ENCODE measurements at regions not wholly inside any gene's neighbourhood (a gene's known extent, or its start where the extent isn't known, plus 50 kb on each side); places are given as distances from the start of the nearest gene placed in this dataset.
"Not testable (repeated sequence)": the region's sequence is repeated elsewhere in the genome, so short reads cannot be mapped to it uniquely, and the experiment has no call there.

DNA sequence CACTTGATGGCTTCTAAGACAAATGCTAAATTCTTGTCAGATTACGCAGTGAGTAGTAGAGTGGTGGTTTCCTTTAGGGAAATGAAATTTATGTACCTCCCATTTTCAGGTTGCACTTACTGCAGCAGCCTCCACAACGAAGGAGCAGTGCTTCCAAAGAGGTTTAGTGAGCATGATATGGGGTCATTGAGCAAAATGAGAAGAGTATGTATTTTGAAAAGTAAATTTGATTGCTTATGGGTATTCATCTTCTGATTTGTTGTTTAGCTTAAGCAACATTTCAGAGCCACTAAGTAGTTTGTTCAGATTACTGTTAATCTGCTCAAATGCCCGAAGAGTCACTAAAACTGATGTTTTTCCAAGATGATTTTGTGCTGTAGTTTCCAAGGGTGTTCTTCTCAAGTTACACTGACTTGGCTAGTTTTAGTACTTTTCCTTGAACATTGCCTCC is 493.6 kb downstream of the PCNX1 start:
- no peak for DNase-seq

DNA sequence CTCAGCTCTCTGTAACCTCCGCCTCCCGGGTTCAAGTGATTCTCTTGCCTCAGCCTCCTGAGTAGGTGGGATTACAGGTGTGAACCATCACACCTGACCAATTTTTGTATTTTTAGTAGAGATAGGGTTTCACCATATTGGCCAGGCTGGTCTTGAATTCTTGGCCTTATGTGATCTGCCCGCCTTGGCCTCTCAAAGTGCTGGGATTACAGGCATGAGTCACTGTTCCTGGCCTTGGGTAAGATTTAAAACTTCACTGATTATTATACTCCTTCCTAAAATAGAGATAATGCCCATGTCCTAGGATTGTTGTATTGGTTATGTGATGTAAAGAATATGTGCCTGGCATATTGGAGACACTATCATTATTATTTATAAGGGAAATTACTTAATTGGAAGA is 495.2 kb downstream of the PCNX1 start:
- DNase-seq = not testable (repeated sequence)

DNA sequence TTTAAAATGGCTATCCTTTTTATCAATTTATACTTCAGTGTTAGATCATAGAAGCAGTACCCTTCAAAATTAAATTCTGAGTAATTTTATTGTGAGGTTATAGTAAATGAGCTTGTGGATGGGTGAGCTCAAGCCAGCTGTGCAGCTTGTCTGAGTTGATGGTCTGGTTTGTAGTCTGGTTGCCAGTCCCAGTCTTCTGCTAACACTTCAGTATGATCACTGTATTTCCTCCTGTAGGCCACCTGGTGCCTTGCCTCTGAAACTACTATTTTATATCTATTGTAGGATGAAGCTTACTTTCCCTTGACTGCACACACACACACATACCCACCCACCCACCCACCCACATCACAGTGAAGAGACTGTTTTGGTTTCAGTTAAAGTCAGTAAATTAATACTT is 496.4 kb downstream of the PCNX1 start:
- no peak for DNase-seq

DNA sequence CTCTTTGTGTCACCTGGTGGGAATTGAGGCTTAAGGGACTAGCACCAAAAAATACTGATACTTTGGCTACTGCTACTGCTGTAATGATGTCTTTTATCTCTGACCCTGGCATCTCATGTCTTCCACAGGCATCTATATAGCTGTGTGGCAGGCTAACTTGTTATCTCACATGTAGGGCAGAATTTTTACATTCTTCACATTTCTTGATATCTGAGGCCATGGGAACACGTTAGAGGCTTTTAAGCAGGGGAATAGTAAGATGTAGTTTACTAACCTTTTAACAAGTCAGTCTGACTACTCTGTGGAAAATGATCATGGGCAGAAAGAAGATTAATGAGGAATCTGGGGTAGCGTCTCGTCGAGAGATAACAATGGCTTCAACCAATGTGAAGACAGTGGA is 498.4 kb downstream of the PCNX1 start:
- DNase-seq = no peak

DNA sequence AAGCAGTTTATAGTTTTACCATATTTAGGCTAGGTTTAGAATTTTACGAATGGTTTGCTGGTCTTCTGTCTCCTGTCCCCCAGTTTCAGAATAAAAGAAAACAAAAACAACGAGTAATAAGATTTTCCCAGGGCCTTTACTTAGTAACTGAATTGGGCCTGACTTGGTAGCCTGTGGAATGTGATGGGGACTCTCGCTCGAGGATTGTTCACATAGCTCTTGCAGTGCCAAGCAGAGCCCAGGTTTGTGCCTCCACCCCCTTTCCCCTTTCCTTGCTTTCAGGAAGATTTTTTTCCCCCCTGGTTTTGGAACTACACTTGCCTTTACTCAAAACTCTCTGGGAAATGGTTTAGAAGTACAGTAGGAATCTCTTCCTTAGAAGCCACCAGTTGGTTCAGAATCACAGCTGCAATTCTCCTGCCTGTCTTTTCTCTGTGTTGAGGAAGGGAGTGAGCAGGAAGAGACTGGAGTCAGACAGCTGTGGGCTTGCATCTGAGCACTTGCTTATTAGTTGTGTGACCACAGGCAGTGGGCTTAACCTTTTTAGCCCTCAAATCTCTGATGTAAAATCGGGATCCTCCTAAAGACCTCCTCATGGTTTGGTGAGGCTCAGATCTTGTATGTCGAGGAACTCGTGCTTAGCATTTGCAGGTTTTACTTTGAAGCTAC is 501.2 kb downstream of the PCNX1 start:
- DNase-seq = no peak

DNA sequence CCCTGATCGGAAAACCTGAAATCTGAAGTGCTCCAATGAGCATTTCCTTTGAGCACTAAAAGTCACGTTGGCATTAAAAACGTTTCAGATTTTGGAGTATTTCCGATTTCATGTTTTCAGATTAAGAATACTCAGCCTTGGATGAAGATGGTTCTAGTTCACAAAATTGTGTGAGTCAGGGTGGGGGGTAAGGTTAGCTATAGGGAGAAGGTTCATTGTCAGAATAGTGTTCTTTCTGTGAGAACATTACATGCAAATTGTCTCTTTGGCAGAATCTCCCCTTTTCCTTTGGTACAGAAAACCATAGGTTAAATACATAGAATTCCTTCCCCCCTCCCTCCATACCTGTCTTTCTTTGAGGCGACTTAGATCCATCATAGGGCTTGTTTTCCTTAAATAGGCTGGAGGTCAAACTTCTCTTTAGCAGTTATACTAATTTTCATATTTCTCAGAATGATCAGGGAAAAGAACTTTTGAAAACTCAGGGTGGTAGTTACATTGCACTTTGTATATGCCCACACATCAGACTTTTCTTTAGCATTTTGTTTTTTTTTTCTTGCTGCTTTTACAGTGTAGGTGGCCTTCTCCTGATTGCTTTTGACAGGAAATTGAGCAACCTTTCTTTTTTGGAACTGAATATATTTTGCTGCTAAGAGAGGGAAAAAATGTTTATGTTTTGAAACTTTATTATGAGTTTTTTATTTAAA is 503.5 kb downstream of the PCNX1 start:
- DNase-seq = no peak

DNA sequence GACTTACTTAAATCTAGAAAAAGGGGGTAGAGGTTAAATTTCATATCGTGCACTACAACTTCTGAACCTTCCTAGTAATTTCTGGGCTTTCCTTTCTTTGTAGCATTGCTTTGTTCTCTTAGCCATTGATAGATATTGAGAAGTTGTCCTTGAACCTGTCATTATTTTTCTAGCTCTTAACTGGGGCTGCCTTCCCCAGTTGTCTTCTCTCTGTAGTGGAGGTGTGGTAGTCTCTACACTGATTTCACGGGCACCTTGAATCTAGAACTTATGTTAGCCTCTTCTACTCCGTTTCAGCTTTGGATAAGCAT is 504.0 kb downstream of the PCNX1 start:
- DNase-seq = no peak

DNA sequence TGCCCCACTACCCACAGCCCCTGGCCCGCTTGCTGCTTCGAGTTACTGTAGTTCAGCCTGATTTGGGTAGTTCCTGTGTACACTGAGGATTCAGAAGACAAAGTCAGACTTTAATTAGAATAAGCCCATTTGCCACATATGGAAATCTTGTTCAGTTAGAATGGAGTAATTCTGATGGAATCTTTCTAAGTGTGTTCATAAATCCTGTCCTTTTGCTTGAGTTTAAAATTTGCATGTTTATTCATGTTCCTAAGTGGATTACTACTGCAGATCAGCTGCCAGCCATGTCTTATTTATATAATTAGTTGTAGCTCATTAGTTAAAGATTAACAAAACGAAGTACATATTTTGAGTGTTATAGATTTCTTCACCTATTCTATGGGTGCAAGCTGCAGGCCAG is 504.5 kb downstream of the PCNX1 start:
- no peak for DNase-seq

DNA sequence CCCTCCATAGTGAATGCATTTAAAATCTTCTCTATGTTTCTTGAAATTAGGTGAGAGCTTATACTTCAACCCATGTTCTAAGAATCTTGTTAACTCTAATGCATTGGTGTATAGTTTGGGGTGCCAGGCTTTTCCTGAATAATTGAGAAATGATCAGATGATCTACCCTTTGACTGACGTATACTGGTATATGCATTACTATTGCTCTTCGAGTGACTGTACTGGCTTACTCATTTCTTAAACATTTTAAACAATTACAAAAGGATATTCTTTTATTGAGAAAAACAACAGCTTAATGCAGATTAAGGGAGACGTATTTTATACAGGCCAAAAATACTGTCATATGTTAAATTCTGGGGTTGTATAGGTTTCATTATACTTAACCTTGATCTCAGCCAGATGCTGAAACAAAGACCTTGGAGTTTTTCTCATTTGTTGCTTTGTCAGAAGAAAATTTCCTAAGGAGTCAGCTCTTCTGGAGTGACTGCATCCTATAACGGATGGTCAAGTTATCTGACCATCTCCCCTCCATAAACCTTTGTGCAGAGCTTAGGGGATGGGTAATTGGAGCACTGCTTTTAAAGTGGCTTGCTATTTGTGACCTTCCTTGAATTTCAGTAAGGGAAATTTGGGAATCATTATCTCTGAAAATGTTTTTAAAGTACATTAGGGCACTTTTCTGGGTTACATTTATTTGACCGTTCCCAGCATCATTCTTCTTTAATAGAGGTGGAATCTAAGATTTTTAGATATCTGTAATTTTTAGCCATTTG is 507.6 kb downstream of the PCNX1 start:
- DNase-seq = no peak

DNA sequence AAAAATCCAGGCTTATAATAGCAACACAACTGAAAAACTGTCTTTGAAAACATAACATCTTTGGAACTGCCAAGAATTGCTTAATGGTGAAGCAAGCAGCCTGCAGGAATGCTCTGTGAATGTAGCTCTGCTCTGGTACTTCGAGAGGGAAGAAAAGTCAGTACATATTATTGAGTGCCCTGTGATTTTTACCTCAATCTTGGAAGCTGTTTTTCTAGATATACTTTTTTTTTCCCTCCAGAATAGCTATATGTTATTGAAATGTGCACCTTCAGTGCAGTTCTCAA is 508.1 kb downstream of the PCNX1 start:
- no peak for DNase-seq

DNA sequence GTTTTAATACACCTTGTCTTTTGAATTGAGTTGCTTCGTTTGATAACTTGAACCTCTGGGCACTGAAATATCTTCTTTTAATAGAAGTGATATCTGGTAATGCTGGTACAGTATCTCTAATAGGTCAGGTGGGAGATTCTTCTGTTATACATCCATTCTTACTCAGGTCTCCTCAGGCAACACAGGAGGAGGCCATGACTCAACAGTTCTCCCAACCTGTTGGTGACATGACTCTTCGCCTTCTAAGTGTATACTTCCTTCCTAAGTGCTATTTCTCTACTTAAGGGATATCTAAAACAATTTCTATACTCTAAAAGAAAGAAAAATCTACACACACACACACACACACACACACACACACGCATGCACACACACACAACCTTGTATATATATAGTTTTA is 509.1 kb downstream of the PCNX1 start:
- DNase-seq = no peak

DNA sequence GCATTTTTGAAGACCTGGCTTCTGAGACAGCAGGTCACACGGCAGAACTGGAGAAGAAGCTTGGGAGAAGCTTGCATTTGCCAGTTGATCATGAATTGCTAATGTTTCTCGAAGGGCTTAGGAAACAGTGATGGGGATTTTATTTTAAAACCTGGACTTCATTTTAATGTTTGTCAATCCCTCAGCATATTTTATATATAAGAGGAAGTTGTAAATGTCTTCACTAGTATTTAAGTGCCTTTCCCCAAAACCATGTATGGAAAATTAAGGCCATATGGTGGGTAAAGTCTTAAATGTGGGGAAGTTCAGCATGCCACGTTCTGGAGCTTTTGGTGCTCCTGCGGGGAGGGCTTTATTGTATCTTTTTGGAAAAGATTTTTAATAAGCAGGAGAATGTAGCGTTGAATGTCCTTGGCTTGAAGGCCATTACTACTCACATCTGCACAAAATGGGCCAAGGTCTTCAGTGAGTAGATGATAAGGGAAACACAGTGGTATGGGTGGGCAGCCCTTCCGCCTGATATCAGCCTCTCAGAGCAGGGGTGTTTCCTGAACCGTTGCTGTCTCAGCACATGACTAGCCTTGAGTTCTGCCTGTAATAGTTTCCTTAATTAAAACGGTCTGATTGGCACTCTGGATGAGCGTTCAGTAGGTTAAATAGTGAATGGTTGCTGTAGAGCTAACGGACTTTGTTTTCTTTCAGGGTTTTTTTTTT is 511.4 kb downstream of the PCNX1 start:
- DNase-seq = no peak

DNA sequence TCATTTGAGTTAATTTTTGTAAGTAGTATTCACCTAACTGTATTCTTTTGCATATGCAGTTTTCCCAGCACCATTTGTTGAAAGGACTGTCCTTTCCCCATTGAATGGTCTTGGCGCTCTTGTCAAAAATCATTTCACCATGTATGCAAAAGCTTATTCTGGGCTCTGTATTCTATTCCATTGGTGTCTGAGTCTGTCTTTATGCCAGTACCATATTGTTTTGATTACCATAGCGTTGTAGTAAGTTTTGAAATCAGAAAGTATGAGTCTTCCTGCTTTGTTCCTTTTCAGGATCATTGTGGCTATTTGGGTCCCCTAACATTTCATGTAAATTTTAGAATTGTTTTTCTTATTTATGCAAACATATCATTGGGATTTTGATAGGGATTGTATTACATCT is 508.7 kb upstream of the RGS6 start:
- no peak for DNase-seq

DNA sequence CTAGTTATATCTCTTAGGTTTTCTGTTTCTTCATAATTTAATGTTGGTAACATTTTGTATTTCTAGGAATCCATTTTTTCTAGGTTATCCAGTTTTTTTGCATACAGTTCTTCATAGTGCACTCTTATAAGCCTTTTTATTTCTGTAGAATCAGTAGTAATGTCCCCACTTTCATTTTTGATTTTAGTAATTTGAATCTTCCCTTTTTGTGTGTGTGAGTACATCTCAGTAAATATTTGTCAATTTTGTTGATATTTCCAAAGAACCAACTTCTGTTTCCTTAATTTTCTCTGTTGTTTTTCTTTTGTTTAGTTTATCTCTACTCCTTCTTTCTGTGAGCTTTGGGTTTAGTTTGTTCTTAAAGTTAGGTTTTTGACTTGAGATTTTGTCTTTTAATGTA is 507.3 kb upstream of the RGS6 start:
- DNase-seq = no peak

DNA sequence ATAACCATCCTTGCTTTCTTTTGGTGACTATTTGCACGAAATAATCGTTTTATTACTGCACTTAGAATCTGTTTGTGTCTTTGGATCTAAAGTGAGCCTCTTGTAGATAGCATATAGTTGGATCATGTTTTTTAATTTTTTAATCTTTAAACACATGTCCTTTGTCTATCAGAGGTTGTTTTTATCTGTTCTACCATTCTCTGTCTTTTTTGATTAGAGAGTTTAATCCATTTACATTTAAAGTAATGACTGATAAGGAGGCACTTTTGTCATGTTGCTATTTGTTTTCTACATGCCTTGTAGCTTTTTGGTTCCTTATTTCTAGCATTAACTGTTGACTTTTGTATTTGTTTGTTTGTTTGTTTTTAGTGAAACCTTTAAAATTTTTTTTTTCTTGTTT is 506.2 kb upstream of the RGS6 start:
- no peak for DNase-seq

DNA sequence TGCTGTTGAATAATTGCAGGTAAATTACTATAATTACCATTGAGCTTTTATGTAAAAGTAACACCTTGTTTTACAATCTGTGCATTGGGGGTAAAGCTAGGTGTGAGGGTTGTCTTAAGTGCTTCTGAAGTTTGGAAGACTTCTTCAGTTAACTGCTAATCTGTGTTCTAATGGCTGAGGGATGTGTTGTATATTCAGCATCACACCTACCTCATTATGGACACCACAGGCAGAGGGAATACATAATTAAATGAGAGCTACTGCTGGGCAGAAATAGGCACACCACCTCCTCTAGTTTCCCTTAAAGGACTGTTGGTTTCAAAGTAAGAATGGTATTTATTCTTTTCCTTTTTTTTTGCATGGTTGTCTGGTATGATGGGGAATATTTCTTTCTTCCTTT is 502.3 kb upstream of the RGS6 start:
- DNase-seq = no peak

DNA sequence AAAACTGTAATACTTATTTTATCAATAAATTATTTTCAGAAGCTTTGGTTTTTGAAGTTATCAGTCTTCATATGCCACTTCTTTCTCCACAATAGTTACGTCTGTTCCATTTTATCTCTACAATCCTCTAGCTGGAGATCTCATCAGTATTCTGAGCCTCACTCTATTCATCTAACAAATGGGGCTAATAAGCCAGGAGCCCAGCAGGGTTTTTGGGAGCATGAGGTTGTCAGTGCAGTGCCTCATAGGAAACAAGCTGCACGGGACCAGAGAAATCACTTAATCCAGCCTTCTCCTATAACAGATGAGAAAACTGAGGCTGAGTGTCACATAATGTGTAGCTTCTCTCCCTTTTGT is 501.9 kb upstream of the RGS6 start:
- DNase-seq = no peak

DNA sequence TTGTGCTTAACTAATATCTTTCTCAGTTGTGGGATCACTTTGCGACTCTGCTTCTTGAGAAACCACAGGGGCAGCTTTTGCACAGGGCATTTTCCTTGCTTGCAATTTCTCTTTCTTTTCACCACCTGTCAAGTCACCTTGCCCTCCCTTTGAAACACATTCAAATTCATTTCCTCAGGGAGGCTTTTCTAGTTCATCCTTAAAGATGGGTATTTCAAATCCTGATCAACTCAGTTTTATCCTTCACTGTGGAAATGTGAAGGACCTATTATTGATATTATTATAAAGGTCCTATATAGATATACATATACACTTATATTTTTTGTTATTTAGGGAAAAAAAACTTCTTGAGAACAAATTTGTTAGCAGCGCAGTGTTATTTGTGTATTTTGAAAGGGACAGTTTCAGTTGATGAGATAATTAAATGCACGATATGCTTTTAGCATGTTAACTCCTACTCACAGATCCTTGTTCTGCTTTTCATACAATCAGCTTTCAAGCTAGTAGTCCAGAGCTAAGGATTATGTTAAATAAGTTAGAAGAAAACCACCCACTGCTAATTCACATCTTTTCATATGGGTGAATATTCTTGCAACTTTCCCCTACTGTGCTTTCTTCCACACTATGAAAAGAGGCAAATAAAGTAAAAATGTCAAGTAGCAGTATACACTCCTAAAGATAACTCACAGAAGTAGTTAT is 501.4 kb upstream of the RGS6 start:
- no peak for DNase-seq

DNA sequence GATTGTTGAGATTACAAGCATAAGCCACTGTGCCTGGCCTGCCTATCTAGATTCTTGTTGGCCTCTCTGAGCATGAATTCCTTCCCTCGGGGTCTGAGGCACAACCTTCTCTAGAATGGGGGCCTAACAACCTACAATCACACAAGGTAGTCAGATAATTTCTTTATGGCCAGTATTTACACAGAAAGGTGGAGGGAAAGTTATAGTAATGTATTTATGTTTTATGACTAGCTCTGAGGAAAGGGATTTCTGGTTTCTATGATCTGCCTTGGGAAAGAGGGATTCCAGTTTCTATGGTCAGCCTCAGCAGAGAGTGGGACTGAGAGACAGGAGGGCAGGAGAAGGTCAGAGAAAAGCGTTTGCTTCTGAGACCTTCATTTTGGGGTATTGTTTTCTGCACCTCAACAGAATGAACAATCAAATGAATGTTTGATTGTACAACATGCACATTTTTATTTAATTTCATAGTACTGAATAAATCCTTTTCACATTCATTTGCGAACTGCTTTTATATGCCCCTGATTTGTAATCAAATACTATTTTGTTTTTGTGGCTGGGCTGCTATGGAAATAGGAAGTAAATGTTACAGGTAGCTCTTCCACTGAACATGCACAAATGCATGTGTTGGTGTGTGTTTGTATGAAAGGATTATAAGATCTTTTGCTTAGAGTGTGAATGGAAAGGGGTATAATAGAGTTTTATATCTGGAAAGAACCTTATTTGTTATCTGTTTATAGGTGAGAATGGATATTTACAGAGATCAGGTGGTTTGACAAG is 499.7 kb upstream of the RGS6 start:
- DNase-seq = no peak

DNA sequence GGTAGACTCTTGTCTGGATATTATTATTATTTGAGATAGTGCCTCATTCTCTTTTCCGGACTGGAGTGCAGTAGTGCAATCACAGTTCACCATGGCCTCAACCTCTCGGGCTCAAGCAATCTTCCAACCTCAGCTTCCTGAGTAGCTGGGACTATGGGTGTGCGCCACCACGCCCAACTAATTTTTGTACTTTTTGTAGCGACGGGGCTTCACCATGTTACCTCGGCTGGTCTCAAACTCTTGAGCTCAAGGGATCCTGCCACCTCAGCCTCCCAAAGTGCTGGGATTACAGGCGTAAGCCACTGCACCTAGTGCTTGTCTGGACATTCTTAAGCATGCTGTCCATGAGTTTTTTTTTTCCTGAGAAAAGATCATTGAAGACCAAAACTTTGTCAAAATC is 498.9 kb upstream of the RGS6 start:
- DNase-seq = no peak

DNA sequence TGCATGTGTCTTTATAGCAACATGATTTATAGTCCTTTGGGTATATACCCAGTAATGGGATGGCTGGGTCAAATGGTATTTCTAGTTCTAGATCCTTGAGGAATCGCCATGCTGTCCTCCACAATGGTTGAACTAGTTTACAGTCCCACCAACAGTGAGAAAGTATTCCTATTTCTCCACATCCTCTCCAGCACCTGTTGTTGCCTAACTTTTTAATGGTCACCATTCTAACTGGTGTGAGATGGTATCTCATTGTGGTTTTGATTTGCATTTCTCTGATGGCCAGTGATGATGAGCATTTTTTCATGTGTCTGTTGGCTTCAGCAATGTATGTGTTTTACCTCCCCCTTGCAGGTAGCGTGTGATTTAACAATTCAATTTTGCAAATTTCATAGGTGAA is 496.6 kb upstream of the RGS6 start:
- not testable (repeated sequence) for DNase-seq

DNA sequence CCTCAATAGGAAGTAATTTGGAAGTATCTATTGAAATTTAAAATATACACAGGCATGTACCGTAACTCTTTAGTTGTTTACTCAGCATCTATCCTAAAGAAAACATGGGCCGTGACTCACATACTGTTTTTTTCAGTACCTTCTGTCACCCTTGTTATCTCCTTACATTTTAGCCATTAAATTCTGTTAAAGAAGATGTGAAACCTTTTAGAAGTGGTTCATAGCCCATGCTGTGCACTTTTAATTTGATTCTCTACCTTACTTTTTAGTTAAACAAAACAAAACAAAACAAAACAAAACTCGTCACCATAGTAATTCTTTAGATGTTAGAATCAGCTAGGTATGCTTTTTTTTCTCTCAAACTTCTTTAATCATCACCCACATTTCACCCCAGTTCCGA is 494.4 kb upstream of the RGS6 start:
- no peak for DNase-seq

DNA sequence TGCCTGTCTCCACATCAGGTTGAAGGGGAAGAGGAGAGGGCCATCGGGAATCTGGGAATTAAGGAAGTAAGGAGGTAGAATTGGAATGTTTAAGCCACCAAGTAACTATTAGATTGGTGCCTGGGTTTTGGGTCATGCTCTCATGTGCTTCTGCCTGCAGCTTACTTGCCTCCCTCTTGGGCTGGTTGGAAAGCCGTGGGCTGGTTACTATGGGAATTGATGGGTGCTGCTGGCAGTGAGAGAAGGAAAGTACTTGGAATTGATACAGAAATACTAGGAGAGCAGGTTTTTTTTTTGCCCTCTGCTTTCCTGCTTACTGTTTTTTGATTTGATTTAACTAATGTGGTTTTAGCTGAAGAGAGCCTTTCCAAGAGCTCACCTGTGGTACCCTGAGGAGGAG is 493.5 kb upstream of the RGS6 start:
- DNase-seq = no peak
